NCI-H128 (cell line): ENCODE measurements at regions not wholly inside any gene's neighbourhood (a gene's known extent, or its start where the extent isn't known, plus 50 kb on each side); places are given as distances from the start of the nearest gene placed in this dataset.

Experiments
- DNase-seq: peaks from one replicate; lab custom pipeline; 2025; ENCODE audit not compliant: unreplicated experiment; lab: John Stamatoyannopoulos, UW

DNA sequence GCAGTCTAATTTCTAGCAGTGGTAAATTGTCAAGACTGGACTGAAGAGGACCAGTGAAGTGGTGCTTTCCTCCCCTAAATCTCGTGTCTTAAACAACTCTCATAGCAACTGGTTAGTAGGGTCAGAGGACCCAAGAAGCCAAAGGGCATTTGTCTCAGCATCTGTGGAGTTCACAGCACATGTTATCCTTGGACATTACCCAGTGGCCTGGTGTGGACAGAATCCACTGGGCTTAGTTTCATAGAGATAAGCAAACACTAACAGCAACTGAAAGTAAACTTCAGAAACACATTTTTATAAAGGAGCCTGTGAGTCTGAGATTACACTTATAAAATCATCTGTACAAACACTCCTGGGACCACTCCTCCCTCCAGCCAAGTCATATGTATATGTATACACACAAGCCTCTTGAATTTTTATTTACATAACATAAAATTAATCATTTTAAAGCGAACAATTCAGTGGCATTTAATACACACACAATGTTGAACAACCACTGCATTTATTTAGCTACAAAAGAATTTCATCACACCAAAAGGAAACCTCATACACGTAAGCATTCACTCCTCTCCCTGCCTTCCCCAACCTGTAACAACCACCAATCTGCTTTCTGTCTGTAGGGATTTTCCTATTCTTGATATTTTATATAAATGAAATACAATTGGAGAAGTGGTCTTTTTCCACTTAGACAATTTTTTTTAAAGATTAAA is 457.8 kb downstream of the RASEF start:
- no peak for DNase-seq

DNA sequence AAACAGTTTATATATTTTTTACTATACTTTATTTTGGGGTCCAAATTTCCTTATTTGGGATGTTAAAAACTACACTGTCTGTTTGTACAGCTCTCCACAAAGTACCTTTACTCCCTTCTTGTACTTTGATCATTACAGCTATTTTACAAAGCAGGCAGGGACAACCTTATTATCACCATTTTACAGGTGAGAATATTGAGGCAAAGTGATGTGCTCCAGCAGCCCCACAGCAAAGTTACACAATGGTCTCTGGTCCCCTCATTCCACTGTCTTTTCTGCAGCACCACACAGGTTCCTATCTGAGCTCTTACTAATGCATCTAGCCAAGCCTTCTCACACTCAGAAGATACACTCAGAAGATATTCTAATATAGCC is 457.3 kb downstream of the RASEF start:
- DNase-seq = no peak

DNA sequence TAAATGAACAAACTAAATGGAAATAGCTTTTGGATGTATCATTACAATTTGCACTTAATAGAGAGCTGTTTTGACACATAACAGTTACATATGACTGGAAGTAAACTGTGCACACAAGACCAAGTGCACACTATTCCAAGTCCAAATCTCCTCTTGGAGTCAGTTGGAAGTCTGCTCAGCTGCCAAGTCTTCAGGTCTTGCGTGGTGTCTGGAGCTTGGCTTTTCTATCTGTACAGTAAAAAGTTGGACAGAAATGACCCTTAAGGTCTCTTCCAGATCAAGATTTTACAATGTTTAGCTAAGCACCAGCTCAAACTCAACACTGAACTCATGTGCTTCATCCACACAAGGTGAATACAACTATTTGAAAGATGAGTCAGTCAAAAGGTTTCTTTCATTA is 456.9 kb downstream of the RASEF start:
- no peak for DNase-seq

DNA sequence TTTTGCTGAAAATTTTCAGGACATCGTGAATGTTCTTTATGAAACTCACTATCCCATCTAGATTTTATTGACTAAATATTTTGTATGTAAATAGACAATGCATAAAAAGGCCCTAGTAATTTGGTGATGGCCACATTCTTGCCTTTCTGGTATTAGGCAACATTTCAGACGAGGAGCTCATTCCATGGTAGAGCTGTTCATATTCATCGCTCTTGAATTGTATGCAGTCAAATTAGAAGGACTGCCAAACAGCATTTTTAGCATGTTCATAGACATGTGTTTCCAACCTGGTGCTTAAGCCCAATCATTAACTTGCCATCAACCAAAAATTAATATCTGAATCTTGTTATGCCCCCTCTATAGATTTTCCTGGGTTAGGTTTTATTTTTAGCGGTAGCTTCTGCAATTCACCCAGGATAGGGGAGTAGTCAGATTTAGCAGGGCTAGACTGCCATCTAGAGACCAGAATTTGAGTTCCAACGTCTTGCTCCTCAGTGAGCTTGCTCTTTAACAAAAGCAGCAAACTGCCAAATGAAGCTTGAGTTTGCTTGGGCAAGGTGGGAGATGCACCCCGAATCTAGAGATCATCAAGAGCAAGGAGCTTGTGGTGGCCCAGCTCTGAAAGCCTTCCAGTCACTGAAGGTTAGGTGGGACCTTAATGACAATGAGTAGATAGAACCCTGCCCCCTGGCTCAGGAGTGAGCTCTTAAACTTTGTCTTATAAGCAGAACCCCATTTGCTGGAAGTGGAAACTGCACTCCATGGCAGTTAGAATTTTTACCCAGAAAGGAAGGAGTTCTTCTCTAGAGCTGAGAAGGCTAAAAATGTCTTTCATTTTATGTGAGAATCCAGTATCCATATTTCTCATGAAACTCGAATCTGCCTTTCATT is 456.2 kb downstream of the RASEF start:
- peak; percentile 53 for DNase-seq

DNA sequence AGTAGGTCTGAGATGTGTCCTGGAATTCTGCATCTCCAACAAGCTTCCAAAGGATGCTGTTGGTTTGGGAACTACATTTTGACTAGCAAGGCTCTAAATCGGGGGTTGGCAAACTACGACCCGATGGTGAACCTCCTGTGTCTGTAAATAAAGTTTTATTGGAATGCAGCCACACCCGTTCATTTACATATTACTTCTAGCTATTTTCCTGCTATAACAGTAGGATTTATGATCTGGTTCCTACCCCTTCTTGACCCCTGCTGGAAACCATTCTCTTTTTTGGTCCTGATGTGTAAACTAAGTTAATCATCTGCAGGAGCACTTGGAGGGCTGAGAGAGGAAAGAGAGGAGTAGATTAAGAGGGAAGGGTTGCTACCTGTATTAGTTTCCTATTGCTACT is 454.5 kb downstream of the RASEF start:
- DNase-seq = no peak

DNA sequence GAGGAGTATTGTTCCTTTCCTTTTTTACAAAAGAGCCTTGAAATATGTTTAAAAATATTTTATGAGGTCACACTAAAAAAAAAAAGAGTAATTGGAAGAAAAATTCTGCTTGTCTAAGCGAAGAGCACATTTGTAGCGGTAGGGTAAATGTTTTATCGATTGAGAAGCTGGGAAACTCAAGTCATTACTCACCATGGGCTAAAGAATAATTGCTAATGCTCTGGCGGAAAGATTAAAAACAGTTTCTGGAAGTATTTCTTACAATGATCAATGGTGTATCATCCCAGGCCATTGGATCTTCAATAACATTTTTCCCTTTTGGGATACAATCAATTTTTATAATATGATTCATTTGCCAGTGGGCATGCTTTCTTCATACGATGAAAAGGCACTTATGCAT is 450.0 kb downstream of the RASEF start:
- no peak for DNase-seq

DNA sequence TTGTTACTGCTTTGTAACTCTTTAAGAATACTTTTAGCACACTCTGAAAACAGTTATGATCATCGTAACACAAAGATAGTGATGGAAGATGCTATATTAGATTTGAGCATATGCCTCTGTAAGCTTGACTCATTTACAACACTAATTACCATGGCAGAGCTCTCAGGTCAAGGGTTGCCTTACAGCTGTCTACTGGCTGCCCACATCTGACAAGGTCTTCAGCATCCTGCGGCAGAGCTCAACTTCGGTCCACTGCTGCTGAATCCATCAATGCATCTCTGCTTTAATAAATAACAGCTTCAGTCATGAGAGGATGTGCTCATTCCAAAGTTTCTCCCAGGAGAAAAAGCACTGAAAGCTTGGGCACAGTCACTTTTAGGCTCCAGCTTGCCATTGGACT is 449.4 kb downstream of the RASEF start:
- no peak for DNase-seq

DNA sequence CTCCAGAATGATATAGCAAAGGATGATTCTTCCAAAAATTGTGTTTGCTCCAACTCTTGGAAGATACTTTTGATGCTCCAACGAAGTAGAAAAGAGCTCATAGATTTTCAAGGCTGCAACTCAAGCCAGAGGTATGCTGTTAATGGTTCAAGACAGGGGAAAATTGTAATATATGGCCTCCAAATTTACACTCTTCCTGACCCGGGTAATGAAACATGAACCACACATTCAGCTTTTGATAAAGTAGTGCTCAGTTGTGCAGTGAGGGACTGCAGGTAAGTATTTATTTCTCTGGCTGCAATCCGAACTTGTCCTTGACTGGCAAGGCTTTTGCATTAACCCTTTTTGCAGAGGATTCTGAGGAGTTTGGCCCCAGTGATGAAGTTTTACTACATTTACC is 446.4 kb downstream of the RASEF start:
- DNase-seq = no peak

DNA sequence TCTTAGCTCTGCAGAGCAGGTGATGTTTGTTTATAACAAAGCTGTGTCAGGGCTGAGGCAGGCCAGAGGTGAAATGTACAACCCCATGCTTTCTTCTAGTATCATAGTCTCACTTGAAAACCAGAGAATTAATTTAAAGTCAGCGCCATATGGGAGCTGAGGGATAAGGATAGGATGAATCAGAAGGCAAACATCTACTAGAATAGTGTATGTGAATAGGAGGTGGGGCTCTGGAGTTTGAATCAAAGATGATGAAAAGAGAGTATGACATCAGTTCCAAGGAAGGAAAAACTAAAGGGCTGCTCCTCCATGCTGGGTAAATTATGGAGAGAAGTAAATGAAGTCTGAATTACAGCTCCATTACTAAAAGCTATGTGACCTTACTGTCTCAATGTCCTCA is 441.5 kb downstream of the RASEF start:
- peak; percentile 32 for DNase-seq

DNA sequence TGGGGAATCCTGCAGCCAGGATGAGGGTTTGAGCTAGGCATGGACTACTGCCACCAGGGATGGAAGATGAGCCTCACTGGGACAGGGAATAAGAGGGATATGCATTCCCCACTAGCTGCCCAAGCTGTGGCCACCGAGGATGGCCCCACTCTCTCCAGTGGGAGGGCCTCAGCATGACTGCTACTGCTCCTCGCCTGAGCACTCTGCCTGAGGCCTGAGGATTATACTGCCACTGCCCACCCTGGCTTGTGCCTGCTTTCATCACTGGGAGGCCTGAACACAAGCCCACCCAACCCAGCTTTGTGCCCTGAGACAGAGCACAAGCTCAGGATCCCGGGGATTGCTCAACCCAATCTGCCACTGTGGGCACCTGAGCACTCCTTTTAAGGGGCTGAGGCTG is 425.6 kb downstream of the RASEF start:
- DNase-seq = no peak

DNA sequence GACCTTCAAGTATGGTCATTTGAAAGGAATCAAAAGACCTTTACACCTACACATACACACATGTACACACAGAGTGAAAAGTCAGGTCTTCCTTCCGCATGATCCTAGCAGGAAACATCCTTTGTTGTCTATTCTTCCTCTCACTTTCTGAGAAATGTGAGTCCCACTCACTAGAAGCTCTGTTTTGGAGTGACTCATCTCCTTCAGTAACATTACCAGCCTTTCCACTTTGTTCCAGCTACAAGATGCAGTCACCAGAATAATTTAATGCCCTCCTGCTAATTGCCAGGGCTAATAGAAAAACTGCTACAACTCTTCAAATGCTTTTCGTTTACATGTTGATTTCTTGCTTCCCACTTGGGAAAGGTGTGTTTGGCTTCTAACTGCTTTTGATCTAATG is 417.3 kb downstream of the RASEF start:
- DNase-seq = no peak

DNA sequence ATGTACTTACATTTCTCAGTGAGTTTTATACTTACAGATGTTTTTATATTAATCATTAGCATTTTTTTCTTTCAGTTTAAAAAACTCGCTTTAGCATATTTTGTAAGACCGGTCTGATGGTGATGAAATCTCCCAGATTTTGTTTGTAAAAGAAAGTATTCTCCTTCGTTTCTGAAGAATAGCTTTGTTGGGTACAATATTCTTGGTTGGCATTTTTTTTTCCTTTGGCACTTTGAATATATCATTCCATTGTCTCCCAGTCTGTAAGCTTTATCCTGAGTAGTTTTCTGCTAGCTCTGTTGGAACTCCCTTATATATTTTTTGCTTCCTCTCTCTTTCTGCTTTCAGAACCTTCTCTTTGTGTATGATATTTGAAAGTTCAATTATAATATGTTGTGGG is 412.6 kb downstream of the RASEF start:
- no peak for DNase-seq

DNA sequence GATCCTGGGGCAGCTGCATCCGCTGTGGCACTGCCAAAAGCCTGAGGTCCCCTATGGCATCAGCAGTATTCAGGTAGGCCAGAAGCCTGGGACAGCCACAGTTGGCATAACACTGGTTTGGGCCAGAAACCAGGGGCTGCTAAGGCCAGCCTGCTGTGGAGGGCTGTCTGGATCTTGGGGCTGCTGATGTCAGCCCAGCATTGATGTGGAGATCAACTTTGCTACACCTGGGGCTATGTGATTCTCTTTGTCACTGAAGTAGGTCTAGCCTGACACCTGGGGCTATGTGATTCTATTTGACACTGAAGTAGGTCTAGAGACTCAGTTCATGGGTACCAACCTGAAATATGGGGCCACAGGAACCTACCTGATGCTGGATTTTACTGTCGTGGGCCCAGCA is 411.5 kb downstream of the RASEF start:
- no peak for DNase-seq

DNA sequence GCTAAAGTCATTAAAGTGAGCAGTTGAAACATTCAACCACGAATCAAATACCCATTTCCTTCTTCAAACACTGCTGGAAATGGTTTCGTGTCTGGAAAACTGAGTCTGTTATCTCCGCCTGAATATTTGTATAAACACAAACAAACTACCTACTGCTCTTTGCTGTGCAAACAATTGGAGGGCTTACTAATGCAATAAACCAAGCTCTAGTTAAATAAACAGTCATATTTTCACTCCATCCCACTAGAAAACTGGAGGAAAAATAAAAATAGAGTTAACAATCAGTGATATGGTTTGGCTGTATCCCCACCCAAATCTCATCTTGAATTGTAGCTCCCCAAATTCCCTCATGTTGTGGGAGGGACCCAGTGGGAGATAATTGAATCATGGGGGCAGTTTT is 397.6 kb downstream of the RASEF start:
- no peak for DNase-seq

DNA sequence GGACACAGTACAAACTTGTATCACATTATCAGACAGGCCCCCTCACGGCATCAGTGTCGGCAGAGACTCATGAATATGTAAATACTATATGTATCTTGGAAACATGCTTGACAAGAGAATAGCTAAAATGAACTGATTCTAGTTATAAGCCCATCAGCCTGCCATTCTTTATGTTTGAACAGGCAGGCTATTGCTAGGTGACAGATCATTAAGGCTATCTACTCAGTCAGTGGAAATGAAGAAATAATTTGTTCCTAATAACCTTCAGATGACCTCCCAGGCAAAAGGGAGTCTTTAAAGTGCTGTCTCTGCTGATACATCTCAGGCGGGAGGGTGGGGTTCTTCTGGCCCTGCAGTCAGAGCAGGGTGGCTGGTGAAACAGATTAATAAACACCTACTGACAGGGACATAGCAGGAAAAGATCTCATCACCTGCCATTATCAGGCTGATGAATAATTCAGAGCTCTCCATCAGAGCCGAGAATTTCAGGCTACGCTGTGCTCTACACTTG is 394.2 kb downstream of the RASEF start:
- DNase-seq = no peak

DNA sequence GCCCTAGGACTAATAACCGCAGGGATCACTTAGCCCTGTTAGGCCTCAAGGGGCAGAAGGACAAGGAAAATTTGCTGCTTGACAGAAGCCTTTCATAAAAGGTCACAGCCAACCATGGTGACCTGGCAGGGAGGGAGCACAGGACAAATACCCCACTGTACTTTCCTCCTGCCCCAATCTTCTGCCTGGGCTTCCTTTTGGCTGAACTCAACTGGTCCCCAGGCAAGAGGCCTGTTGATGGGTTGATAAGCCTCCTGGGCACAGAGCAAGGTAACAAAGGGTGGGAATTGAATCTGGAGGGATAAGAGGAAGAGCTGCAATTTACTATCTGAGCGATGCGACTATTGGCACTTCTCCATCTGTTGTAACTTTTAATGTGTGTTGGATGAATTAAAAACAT is 392.9 kb downstream of the RASEF start:
- no peak for DNase-seq

DNA sequence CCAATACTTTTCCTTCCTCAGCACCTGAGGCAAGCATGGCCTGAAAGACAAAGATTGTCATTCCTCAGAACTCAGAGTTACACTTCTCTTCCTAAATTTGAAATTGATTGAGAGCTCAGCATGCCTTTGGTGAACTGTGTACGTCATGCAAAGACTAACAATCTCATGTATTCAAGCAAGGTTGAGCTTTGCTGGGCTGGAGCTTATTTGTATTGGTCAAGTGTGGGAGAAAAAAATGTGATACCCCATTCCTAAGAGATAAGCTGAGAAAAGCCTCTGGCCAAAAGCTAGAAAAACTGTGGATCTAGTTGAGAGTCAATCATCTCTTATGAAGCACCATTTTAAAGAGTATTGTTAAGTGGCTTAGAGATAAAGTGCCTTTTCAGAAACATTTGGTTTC is 392.2 kb downstream of the RASEF start:
- DNase-seq = no peak

DNA sequence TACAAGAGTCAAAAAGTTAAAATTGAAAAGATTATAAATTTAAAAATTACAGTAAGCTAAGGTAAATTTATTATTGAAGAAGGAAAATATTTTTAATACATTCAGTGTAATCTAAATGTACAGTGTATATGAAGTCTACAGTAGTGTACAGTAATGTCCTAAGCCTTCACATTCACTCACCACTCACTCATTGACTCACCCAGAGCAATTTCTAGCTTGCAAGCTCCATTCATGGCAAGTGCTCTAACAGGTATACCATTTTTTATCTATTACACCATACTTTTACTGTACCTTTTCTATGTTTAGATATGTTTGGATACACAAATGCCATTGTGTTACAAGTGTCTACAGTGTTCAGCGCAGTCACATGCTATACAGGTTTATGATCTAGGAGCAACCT is 389.7 kb downstream of the RASEF start:
- DNase-seq = no peak

DNA sequence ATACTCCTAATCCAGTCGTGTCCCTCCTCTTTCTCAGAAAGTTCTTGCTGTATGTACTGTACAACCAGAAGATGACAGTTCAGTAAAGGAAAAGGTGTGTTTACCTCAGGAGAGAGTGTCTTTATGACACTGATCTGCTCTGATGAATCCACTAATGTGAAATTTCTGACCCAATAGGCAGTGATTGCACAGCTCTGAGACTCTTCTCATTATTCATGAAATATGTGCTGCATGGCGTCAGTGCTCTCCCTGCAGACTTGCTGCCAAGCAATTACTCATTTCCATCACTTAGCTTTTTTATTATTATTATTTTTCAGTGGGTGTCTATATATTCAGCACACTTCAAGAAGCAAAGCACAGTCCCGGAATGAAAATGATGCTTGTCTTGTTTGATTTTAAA is 389.0 kb downstream of the RASEF start:
- no peak for DNase-seq

DNA sequence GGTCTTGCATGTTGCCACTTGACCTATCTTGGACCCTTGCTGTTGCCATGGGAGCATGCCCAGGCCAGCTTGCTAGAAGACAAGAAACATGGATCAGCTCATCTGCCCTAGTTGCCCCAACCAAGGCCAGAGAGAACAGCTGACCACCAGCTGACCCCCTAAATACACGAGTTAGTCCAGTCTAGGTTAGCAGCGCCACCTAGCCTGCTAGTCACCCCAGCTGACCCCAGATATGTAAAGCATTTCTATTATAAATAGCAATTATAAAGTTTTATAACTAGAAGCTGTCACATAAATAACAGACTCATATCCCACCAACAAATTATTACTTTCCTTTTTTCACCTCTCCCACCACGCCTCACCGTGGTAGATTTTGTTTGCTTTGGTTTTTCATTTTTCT is 387.8 kb downstream of the RASEF start:
- no peak for DNase-seq

DNA sequence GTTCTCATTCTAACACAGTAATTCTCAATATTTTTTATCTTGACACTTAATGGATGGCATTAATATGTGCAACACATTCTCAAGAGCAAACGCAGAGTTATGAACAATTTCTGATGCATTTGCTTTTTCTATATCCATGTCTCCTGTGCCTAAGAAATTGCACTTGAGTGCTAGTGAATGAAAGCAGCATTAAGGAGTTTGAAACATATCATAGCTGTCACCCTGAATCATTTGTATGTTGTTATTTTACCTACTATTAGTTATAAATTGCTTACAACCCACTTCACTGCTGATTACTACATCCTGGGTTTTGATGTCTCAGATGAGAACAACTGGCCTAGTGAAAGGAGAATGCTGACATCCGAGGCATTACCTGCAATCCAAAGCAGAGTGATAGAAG is 387.3 kb downstream of the RASEF start:
- DNase-seq = no peak

DNA sequence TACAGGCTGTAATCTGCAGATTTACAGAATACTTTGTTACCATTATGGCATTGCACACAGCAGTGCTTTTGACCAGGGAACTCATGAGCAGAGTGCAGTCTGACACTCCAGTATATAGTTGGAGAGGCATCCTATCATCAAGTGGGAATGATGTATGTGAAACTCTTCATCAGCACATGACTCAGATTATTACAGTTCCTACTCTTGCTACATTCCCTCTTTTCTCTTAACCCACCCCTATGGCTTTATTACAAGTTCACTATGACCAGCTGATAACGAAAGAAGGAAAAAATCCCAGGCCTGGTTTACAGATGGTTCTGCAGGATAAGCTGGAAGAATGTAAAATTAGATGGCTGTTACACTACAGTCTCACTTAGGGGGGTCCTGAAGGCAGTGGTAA is 385.9 kb downstream of the RASEF start:
- DNase-seq = no peak
